ENCODE measurements at regions not wholly inside any gene's neighbourhood (a gene's known extent, or its start where the extent isn't known, plus 50 kb on each side); places are given as distances from the start of the nearest gene placed in this dataset.

DNA sequence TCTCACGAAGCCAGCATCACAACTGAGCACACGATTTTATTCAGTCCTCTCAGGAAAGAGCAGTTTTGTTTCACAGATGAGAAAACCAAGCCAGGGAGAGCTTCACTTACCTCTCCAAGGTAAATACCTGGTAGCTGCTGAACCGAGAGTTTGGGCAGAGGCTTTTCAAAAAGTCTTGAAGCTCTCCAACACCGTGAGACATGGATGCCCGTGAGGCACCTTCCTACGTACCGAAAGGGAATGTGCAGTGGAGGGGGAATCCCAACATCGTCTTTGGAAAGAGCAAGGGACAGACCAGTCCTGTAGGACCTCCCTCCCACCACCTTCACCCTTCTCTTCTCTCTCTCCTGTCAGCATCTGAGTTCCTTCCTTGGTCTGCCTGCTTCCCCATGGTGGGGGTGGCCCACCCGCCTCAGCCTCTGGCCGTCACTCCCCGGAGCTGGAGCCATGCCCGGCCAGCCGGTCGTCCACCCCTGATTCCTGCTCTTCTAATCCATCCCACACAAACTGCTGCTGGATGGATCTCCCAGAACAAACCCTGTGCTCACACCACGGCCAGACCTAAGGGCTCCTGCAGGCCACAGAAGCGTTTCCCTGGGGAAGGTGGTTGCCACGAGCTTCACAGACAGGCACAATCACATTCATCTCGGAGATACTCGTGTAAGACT, 97.3 kb upstream of the SNTG2 start:
- Histone ChIP-seq H3K27ac (ENCODE audit: extremely low read length, insufficient read depth, low read length) (no peak overlapping the region), H4K20me1 (ENCODE audit: insufficient read depth, low read length) (no peaks in the 10 kb centered on the region), H3K4me2 (ENCODE audit: low read depth, low read length) (no peak overlapping the region), H2AFZ (ENCODE audit: low read length) (no peak overlapping the region), H3K4me3 (replicated peaks in 1 of 3; ENCODE audit: insufficient read depth in 1 of 3, low read depth in 2 of 3, low read length in 3 of 3) (no peak overlapping the region), H3K9ac (ENCODE audit: insufficient read depth, low read depth, low read length) (no peak overlapping the region), H3K79me2 (ENCODE audit: insufficient read depth, low read length) (no peaks in the 10 kb centered on the region), H3K9me3 (ENCODE audit: low read length) (no peaks in the 10 kb centered on the region), H3K27me3 (ENCODE audit: control insufficient read depth in 1 of 2, insufficient read depth in 2 of 2, low read length in 2 of 2) (peaks cover 9 to 30% of the 10 kb centered on the region in 2 experiments; a peak in 3 of 5 replicates), H3K4me1 (ENCODE audit: insufficient read depth, low read length) (no peaks in the 10 kb centered on the region), H3K36me3 (replicated peaks in 1 of 2; ENCODE audit: control insufficient read depth in 1 of 2, insufficient read depth in 2 of 2, low read length in 2 of 2) (no peaks in the 10 kb centered on the region)
- CTCF ChIA-PET (ENCODE audit: low intra/inter-chr PET ratio, low total read pairs): interaction anchor here (3.0 kb wide), 1 partner anchor 692 kb away, joined by 32 read pairs; no protein-coding TSS in a partner anchor
- POLR2A ChIA-PET: no interaction called here
- FAIRE-seq (no peak), ATAC-seq (no peak), DNase-seq (ENCODE audit: low spot score) (no peak)
- BruUV-seq (replicated peaks): no TSS peak
- in situ Hi-C loops (cut with HindIII; ENCODE audit: extremely low pct_ligation_motif_present, low pct_unique_long_range_greater_than_20kb): loop anchor here (5.0 kb wide), 1 partner anchor 689 kb away; no protein-coding TSS in a partner anchor
- intact Hi-C loops (cut with micrococcal nuclease; ENCODE audit: unreplicated experiment): no loop called here
- no peak for TF ChIP-seq ZNF773 (CRISPR knock-in tag; IDR thresholded peaks at IDR 0.05; ENCODE audit: borderline replicate concordance)
- no peak for TF ChIP-seq FOXP1 (IDR thresholded peaks at IDR 0.05)
- TF ChIP-seq FOXP1 (CRISPR knock-in tag; IDR thresholded peaks at IDR 0.05): no peak
- TF ChIP-seq TBP (CRISPR knock-in tag; IDR thresholded peaks at IDR 0.05): no peak
- no peak for TF ChIP-seq IRF2 (CRISPR knock-in tag; IDR thresholded peaks at IDR 0.05)
- WGBS (ENCODE audit: low lambda C conversion rate): 7% methylated on average over 19 of the region's 19 CpGs

DNA sequence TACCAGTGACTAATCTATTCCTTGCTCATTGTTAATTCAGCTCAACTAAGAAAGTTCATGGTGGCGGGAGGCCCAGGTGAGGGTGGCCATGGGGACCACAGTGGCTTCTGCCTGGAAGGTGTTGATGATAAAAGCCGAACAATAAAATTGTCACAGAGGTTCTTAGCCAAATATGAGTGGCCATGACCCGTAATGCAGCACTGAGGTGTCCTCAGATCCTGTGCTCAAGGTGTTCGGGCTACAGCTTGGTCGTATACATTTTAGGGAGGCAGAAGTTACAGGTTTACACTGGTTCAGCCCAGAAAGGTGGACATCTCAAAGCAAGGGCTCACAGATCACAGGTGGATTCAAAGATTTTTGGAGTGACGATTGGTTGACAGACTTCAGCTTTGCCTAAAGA, 98.5 kb upstream of the SNTG2 start:
- ChIA-PET POLR2A (no interaction called here), CTCF (ENCODE audit: low intra/inter-chr PET ratio, low total read pairs) (no interaction called here)
- intact Hi-C loops (cut with micrococcal nuclease; ENCODE audit: unreplicated experiment) (no loop called here), in situ Hi-C loops (cut with HindIII; ENCODE audit: extremely low pct_ligation_motif_present, low pct_unique_long_range_greater_than_20kb) (loop anchor here (5.0 kb wide), 1 partner anchor 690 kb away; no protein-coding TSS in a partner anchor)
- H3K4me3 ChIP-seq (replicated peaks in 1 of 3; ENCODE audit: insufficient read depth in 1 of 3, low read depth in 2 of 3, low read length in 3 of 3): no peak overlapping the region
- H3K9me3 ChIP-seq (ENCODE audit: low read length): no peaks in the 10 kb centered on the region
- ATAC-seq (no peak), DNase-seq (ENCODE audit: low spot score) (no peak), FAIRE-seq (no peak)
- H3K4me2 ChIP-seq (ENCODE audit: low read depth, low read length): no peak overlapping the region
- no peak overlapping the region for H3K27ac ChIP-seq (ENCODE audit: extremely low read length, insufficient read depth, low read length)
- WGBS (ENCODE audit: low lambda C conversion rate): 1% methylated on average over 6 of the region's 6 CpGs
- H3K36me3 ChIP-seq (replicated peaks in 1 of 2; ENCODE audit: control insufficient read depth in 1 of 2, insufficient read depth in 2 of 2, low read length in 2 of 2): no peaks in the 10 kb centered on the region
- BruUV-seq (replicated peaks): no TSS peak
- peaks cover 11 to 36% of the 10 kb centered on the region in 2 experiments; a peak in 3 of 5 replicates for H3K27me3 ChIP-seq (ENCODE audit: control insufficient read depth in 1 of 2, insufficient read depth in 2 of 2, low read length in 2 of 2)
- TF ChIP-seq TBX2 (CRISPR knock-in tag; IDR thresholded peaks at IDR 0.05; ENCODE audit: borderline replicate concordance) (no peak), MTA3 (CRISPR knock-in tag; IDR thresholded peaks at IDR 0.05) (no peak), TMF1 (CRISPR knock-in tag; IDR thresholded peaks at IDR 0.05; ENCODE audit: low read depth) (no peak), ZNF781 (CRISPR knock-in tag; IDR thresholded peaks at IDR 0.05; ENCODE audit: borderline replicate concordance, not compliant biosample characterization) (no peak), ISL2 (CRISPR knock-in tag; IDR thresholded peaks at IDR 0.05) (no peak), DNMT1 (CRISPR knock-in tag; IDR thresholded peaks at IDR 0.05) (no peak), ZNF776 (CRISPR knock-in tag; IDR thresholded peaks at IDR 0.05) (no peak), YEATS2 (CRISPR knock-in tag; IDR thresholded peaks at IDR 0.05; ENCODE audit: borderline replicate concordance) (no peak), ZFP36L1 (CRISPR knock-in tag; IDR thresholded peaks at IDR 0.05) (no peak), ZFX (CRISPR knock-in tag; IDR thresholded peaks at IDR 0.05; ENCODE audit: low read depth) (no peak)
- no peak overlapping the region for H2AFZ ChIP-seq (ENCODE audit: low read length)
- H3K4me1 ChIP-seq (ENCODE audit: insufficient read depth, low read length): no peaks in the 10 kb centered on the region
- no peaks in the 10 kb centered on the region for H4K20me1 ChIP-seq (ENCODE audit: insufficient read depth, low read length)
- H3K9ac ChIP-seq (ENCODE audit: insufficient read depth, low read depth, low read length): no peak overlapping the region
- H3K79me2 ChIP-seq (ENCODE audit: insufficient read depth, low read length): no peaks in the 10 kb centered on the region
